A549 (cell line): ENCODE measurements at regions not wholly inside any gene's neighbourhood (a gene's known extent, or its start where the extent isn't known, plus 50 kb on each side); places are given as distances from the start of the nearest gene placed in this dataset.

Experiments
- ATAC-seq, 2 experiments: fragments of 200-7000 bp in 1 of 2; fragments of >200 bp in 1 of 2; cut with Nextera tagmentation in 1 of 2; cut with Tn5 transposase in 1 of 2; 3 replicates each; pipeline versions ENCODE4 v1.8.0 to v1.9.1; 2018 to 2020; ENCODE audit warnings: mild to moderate bottlenecking in 1 of 2, moderate library complexity in 1 of 2
- CTCF ChIA-PET: fragments of 300-600 bp; sonication (Branson Sonifier 250); formaldehyde crosslinking; extraction: SDS; loops from one replicate; lab custom pipeline; 2021; ENCODE audit warnings: antibody characterized with exemption, inconsistent platforms; lab: Yijun Ruan, JAX
- POLR2A ChIA-PET: fragments of 350-600 bp; formaldehyde crosslinking; extraction: SDS; loops from one replicate; lab custom pipeline; 2021; ENCODE audit warnings: antibody characterized with exemption, inconsistent platforms; lab: Yijun Ruan, JAX
- DNase-seq, 2 experiments: peaks; one replicate each; pipeline versions ENCODE4 v3.0.0 to v3.0.0-alpha.2; 2011 to 2016; ENCODE audit warnings: low read depth in 1 of 2, low spot score in 1 of 2
- FAIRE-seq: peaks from 2 replicates; lab custom pipeline; 2011; peaks lifted over from hg19 to GRCh38; lab: Jason Lieb, UNC
- H3K27ac ChIP-seq, 2 experiments: fragments of >200 bp; sonication (Bioruptor Twin); formaldehyde crosslinking; 3 replicates each; pipeline ENCODE4 v1.5.1; 2016 to 2017
- H3K4me1 ChIP-seq: fragments of >200 bp; sonication (Bioruptor Twin); formaldehyde crosslinking; 3 replicates; pipeline ENCODE4 v1.6.1; 2016
- H3K4me2 ChIP-seq: fragments of >200 bp; sonication (Bioruptor Twin); formaldehyde crosslinking; 3 replicates; pipeline ENCODE4 v1.6.1; 2016
- H3K4me3 ChIP-seq: fragments of >200 bp; sonication (Bioruptor Twin); formaldehyde crosslinking; 3 replicates; pipeline ENCODE4 v1.5.1; 2016
- H3K9me3 ChIP-seq: fragments of >200 bp; sonication (Bioruptor Twin); formaldehyde crosslinking; 3 replicates; pipeline ENCODE4 v1.6.1; 2016
- CBX2 ChIP-seq: fragments of 200-600 bp; sonication (generic); IDR thresholded peaks from 2 replicates; pipeline ENCODE4 v1.6.1; 2016; ENCODE audit warnings: low read depth, mild to moderate bottlenecking, borderline replicate concordance
- EHF ChIP-seq: fragments of 250-450 bp; sonication (Bioruptor Pico); IDR thresholded peaks from 2 replicates; pipeline ENCODE4 v1.5.0; 2020; ENCODE audit warnings: mild to moderate bottlenecking
- EHMT2 ChIP-seq: fragments of 200-600 bp; sonication (generic); IDR thresholded peaks from 2 replicates; pipeline ENCODE4 v1.6.1; 2016; ENCODE audit warnings: antibody characterized with exemption, low read depth, mild to moderate bottlenecking, moderate library complexity
- ESRRA ChIP-seq: fragments of 150-350 bp; IDR thresholded peaks from 2 replicates; pipeline ENCODE4 v1.6.1; 2014; ENCODE audit warnings: mild to moderate bottlenecking, low read length, borderline replicate concordance
- FOSB ChIP-seq: fragments of 250-450 bp; sonication (Bioruptor Pico); IDR thresholded peaks from 2 replicates; pipeline ENCODE4 v1.5.0; 2020; ENCODE audit warnings: mild to moderate bottlenecking, moderate library complexity
- HOXB13 ChIP-seq: fragments of 250-450 bp; sonication (Bioruptor Pico); IDR thresholded peaks from 2 replicates; pipeline ENCODE4 v1.5.0; 2020; ENCODE audit warnings: low read depth, mild to moderate bottlenecking, moderate library complexity
- NR3C1 ChIP-seq: fragments of >200 bp; sonication (Bioruptor Twin); formaldehyde crosslinking; IDR thresholded peaks from 3 replicates; pipeline ENCODE4 v1.6.1; 2017
- ZFP36 ChIP-seq: fragments of 450-650 bp; IDR thresholded peaks from 2 replicates; pipeline ENCODE4 v1.6.1; 2014; ENCODE audit warnings: borderline replicate concordance; ENCODE audit not compliant: partially characterized antibody
- WGBS: methylation state at CpG from one replicate; pipeline ENCODE4 v1.1.6; 2017; ENCODE audit errors: missing lambda C conversion rate; 5-methylcytosine and 5-hydroxymethylcytosine counted together
- TF ChIP-seq, protein P1 (sequence below): IDR thresholded peaks from 2 replicates; pipeline ENCODE4 v1.6.1; 2012
- TF ChIP-seq, protein P2 (sequence below): fragments of >200 bp; sonication (Bioruptor Twin); formaldehyde crosslinking; IDR thresholded peaks from 3 replicates; pipeline ENCODE4 v1.5.1; 2016
- TF ChIP-seq, protein P3 (sequence below): fragments of 250-450 bp; sonication (Bioruptor Pico); IDR thresholded peaks from 2 replicates; pipeline ENCODE4 v1.5.0; 2020; ENCODE audit warnings: low read depth, mild to moderate bottlenecking, moderate library complexity
- TF ChIP-seq, protein P4 (sequence below): fragments of 200-600 bp; sonication (generic); IDR thresholded peaks from 2 replicates; pipeline ENCODE4 v1.6.1; 2016; ENCODE audit warnings: antibody characterized with exemption, mild to moderate bottlenecking, moderate library complexity

DNA sequence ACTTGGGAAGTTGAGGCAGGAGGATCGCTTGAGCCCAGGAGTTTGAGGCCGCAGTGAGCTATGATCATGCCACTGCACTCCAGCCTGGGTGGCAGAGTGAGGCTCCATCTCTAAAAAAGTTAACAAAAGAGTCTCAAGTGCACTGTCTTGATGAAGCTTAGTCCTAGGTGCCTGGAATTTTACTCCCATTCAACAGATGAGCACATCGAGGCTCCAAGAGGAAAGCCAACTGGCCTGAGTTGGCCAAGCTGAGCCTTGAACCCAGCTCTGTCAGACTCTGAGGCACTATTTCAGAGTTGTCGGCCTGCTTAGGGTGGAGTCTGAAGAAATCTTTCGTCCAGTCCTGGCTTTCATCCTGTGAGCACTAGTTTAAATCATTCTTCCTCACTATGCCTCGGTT lies 98.1 kb upstream of the MAP1LC3B2 start:
- H3K27ac ChIP-seq, result no peak overlapping the region
- FAIRE-seq (no peak), ATAC-seq (no peak), DNase-seq (no peak)
- WGBS, result 88% methylated on average over 6 of the region's 6 CpGs
- no peak overlapping the region for H3K4me3 ChIP-seq
- peaks cover 11% of the 10 kb centered on the region for H3K4me1 ChIP-seq
- no peak overlapping the region for H3K4me2 ChIP-seq
- ChIA-PET CTCF (interaction anchor here (0.6 kb wide), 1 partner anchor 94 kb away, joined by 3 read pairs; no protein-coding TSS in a partner anchor), POLR2A (no interaction called here)
- H3K9me3 ChIP-seq, result no peaks in the 10 kb centered on the region
- no peak for TF ChIP-seq NR3C1

DNA sequence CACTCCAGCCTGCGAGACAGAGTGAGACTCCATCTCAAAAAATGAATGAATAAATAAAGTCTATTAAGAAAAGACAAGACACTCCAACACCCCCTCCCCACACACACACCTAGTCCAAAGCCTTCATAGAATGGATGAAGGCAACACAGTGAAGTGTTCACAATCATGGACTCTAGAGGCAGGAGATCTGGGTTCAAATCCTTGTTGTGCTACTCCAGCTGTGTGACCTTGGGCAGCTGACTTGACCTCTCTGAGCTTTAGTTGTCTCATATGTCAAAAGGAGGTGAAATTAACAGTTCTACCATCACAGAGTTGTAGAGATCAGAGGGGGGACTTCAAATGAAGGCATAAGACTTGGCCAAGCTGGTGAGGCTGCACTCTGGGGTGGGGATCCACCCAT lies 95.8 kb upstream of the MAP1LC3B2 start:
- Histone ChIP-seq H3K9me3 (no peaks in the 10 kb centered on the region), H3K27ac (no peak overlapping the region), H3K4me2 (no peak overlapping the region), H3K4me3 (no peak overlapping the region), H3K4me1 (no peaks in the 10 kb centered on the region)
- no peak for FAIRE-seq
- ChIA-PET POLR2A (no interaction called here), CTCF (interaction anchor here (0.8 to 1.2 kb wide), 3 partner anchors 16 to 39 kb away, joined by 3 to 4 read pairs (median 3); no protein-coding TSS in a partner anchor)
- ATAC-seq, result no peak
- DNase-seq, result no peak
- WGBS, result 96% methylated on average over 1 of the region's 1 CpG
- TF ChIP-seq ZFP36, result peak; percentile 35
- no peak for TF ChIP-seq FOSB (CRISPR knock-in tag)

DNA sequence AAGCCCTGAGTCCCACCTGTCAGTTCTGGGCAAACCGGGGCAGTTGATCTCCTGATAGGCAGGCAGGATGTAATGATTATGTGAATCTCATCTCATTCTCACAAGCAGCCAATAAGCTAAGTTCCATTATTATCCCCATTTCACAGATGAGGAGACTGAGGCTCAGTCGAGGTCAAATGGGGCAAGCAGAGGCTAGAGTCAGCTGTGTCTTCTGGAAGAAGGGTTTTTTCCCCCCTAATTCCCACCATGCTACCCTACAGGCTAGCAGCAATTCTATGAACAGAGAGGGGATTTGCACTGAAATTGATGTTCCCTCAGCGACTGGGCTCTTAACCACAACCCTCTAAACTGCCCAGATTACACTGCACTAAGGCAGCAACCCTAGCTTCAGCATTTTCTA lies 93.8 kb upstream of the MAP1LC3B2 start:
- Histone ChIP-seq H3K27ac (peak overlapping the region in 1 of 2 experiments; percentile 3; a peak in 1 of 6 replicates), H3K4me3 (no peak overlapping the region), H3K4me1 (no peaks in the 10 kb centered on the region)
- no peak for FAIRE-seq
- ATAC-seq, result no peak; a peak in 1 of 6 replicates
- CTCF ChIA-PET, result interaction anchor here (0.6 to 1.8 kb wide), 7 partner anchors 10 to 81 kb away, joined by 3 to 5 read pairs (median 4); no protein-coding TSS in a partner anchor
- 62% methylated on average over 3 of the region's 3 CpGs for WGBS
- no peak for DNase-seq
- TF ChIP-seq, protein P1, sequence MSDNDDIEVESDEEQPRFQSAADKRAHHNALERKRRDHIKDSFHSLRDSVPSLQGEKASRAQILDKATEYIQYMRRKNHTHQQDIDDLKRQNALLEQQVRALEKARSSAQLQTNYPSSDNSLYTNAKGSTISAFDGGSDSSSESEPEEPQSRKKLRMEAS, result no peak
- no peak for TF ChIP-seq FOSB (CRISPR knock-in tag)
- TF ChIP-seq, protein P2, sequence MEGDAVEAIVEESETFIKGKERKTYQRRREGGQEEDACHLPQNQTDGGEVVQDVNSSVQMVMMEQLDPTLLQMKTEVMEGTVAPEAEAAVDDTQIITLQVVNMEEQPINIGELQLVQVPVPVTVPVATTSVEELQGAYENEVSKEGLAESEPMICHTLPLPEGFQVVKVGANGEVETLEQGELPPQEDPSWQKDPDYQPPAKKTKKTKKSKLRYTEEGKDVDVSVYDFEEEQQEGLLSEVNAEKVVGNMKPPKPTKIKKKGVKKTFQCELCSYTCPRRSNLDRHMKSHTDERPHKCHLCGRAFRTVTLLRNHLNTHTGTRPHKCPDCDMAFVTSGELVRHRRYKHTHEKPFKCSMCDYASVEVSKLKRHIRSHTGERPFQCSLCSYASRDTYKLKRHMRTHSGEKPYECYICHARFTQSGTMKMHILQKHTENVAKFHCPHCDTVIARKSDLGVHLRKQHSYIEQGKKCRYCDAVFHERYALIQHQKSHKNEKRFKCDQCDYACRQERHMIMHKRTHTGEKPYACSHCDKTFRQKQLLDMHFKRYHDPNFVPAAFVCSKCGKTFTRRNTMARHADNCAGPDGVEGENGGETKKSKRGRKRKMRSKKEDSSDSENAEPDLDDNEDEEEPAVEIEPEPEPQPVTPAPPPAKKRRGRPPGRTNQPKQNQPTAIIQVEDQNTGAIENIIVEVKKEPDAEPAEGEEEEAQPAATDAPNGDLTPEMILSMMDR, result no peak
- no peak for TF ChIP-seq HOXB13 (CRISPR knock-in tag)
- TF ChIP-seq, protein P3, sequence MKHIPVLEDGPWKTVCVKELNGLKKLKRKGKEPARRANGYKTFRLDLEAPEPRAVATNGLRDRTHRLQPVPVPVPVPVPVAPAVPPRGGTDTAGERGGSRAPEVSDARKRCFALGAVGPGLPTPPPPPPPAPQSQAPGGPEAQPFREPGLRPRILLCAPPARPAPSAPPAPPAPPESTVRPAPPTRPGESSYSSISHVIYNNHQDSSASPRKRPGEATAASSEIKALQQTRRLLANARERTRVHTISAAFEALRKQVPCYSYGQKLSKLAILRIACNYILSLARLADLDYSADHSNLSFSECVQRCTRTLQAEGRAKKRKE (CRISPR knock-in tag), result no peak
- TF ChIP-seq, protein P4, sequence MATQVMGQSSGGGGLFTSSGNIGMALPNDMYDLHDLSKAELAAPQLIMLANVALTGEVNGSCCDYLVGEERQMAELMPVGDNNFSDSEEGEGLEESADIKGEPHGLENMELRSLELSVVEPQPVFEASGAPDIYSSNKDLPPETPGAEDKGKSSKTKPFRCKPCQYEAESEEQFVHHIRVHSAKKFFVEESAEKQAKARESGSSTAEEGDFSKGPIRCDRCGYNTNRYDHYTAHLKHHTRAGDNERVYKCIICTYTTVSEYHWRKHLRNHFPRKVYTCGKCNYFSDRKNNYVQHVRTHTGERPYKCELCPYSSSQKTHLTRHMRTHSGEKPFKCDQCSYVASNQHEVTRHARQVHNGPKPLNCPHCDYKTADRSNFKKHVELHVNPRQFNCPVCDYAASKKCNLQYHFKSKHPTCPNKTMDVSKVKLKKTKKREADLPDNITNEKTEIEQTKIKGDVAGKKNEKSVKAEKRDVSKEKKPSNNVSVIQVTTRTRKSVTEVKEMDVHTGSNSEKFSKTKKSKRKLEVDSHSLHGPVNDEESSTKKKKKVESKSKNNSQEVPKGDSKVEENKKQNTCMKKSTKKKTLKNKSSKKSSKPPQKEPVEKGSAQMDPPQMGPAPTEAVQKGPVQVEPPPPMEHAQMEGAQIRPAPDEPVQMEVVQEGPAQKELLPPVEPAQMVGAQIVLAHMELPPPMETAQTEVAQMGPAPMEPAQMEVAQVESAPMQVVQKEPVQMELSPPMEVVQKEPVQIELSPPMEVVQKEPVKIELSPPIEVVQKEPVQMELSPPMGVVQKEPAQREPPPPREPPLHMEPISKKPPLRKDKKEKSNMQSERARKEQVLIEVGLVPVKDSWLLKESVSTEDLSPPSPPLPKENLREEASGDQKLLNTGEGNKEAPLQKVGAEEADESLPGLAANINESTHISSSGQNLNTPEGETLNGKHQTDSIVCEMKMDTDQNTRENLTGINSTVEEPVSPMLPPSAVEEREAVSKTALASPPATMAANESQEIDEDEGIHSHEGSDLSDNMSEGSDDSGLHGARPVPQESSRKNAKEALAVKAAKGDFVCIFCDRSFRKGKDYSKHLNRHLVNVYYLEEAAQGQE, result no peak
- no peak for TF ChIP-seq EHF (CRISPR knock-in tag)
- no peak for TF ChIP-seq EHMT2
- no peak for TF ChIP-seq CBX2
- TF ChIP-seq, all 56 proteins: peak for 0
- Histone ChIP-seq H3K9me3 (no peaks in the 10 kb centered on the region), H3K4me2 (no peak overlapping the region)
- POLR2A ChIA-PET, result no interaction called here

DNA sequence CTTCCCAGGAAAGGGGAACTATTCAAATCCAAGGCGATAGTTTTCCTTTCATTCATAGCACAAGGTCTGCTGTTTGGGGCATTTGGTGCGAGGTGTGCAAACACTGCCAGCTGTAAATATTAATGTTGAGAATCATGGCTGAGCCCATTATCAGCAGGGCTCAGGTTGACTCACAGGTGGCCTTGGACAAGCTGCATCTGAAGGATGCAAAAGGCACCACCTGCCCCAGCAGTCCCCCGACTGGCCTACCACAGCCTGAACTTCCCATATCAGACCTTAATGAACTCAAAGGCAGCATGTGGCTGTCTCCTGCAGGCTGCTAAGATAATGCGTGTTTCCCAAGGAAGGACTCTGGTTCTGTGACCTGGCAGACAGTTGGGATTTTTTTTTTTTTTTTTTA lies 93.3 kb upstream of the MAP1LC3B2 start:
- H3K4me2 ChIP-seq, result no peak overlapping the region
- DNase-seq, result peak in 1 of 2 experiments; percentile 46
- H3K27ac ChIP-seq, result peak overlapping the region in 1 of 2 experiments; percentile 3; a peak in 1 of 6 replicates
- peak; percentile 67 to 69; a peak in 5 of 6 replicates for ATAC-seq
- no peaks in the 10 kb centered on the region for H3K9me3 ChIP-seq
- WGBS, result 86% methylated on average over 4 of the region's 4 CpGs
- FAIRE-seq, result no peak
- ChIA-PET CTCF (interaction anchor here (0.7 to 1.8 kb wide), 5 partner anchors 16 to 468 kb away, joined by 3 to 5 read pairs (median 4); no protein-coding TSS in a partner anchor), POLR2A (interaction anchor here (0.6 kb wide), 1 partner anchor 29 kb away, joined by 4 read pairs; no protein-coding TSS in a partner anchor)
- H3K4me1 ChIP-seq, result no peaks in the 10 kb centered on the region
- TF ChIP-seq, protein P3 (CRISPR knock-in tag), result no peak
- TF ChIP-seq ESRRA, result no peak
- no peak overlapping the region for H3K4me3 ChIP-seq
